Stomach (tissue), 8 donors: ENCODE measurements at regions not wholly inside any gene's neighbourhood (a gene's known extent, or its start where the extent isn't known, plus 50 kb on each side); places are given as distances from the start of the nearest gene placed in this dataset.

ENCODE experiments used
- DNase-seq, 2 donors: peaks; one replicate each; pipeline versions ENCODE4 v3.0.0 to v3.0.0-alpha.2; 2013 to 2019
- H3K27ac ChIP-seq, 5 donors: fragments of 200-600 bp in 4 of 5; sonication (generic) in 4 of 5; one replicate each; pipeline ENCODE4 v1.5.1; 2013 to 2019; ENCODE audit warnings: mild to moderate bottlenecking in 1 of 5, moderate library complexity in 1 of 5
- H3K27me3 ChIP-seq, 3 donors: fragments of 200-600 bp; sonication (generic); one replicate each; pipeline ENCODE4 v1.5.1; 2017 to 2019; ENCODE audit warnings: mixed run types in 1 of 3
- H3K36me3 ChIP-seq, 4 donors: fragments of 200-600 bp; sonication (generic); 1 replicate in 3 of 4; 2 replicates in 1 of 4; pipeline ENCODE4 v1.5.1; 2016 to 2019
- H3K4me1 ChIP-seq, 4 donors: fragments of 200-600 bp; sonication (generic); one replicate each; pipeline ENCODE4 v1.5.1; 2016 to 2019
- H3K4me3 ChIP-seq, 4 donors: fragments of 200-600 bp; sonication (generic) in 3 of 4; one replicate each; pipeline ENCODE4 v1.5.1; 2016 to 2019; ENCODE audit warnings: mild to moderate bottlenecking in 1 of 4
- H3K9me3 ChIP-seq, 4 donors: fragments of 200-600 bp; sonication (generic); one replicate each; pipeline ENCODE4 v1.5.1; 2016 to 2019
- EP300 ChIP-seq: sonication (generic); formaldehyde crosslinking; IDR thresholded peaks from one replicate; pipeline ENCODE4 v1.6.1; 2017; ENCODE audit warnings: antibody characterized with exemption
- POLR2A ChIP-seq, 4 donors: fragments of 450-650 bp; IDR thresholded peaks; one replicate each; pipeline ENCODE4 v1.6.1; 2016; ENCODE audit warnings: antibody characterized with exemption in 4 of 4, control low read depth in 2 of 4, mild to moderate bottlenecking in 1 of 4, moderate library complexity in 1 of 4
- POLR2AphosphoS5 ChIP-seq, 3 donors: sonication (generic); formaldehyde crosslinking; IDR thresholded peaks; one replicate each; pipeline ENCODE4 v1.6.1; 2016; ENCODE audit warnings: antibody characterized with exemption in 3 of 3
- WGBS, 5 donors: extraction: QIAGEN DNeasy Blood & Tissue Kit in 3 of 5; methylation state at CpG; one replicate each; pipeline versions ENCODE4 v1.1.5 to v1.1.7; 2013 to 2018; 5-methylcytosine and 5-hydroxymethylcytosine counted together
- intact Hi-C: fragments of 100-400 bp; cut with DNase I; formaldehyde crosslinking; loops from one replicate; pipeline ENCODE4 v1.15.1; 2023; ENCODE audit warnings: low total_unique reads
- TF ChIP-seq, protein P1 (sequence below), 7 experiments: fragments of 450-650 bp in 4 of 7; fragments of 200-600 bp in 3 of 7; sonication (generic) in 3 of 7; IDR thresholded peaks; one replicate each; pipeline ENCODE4 v1.5.1; 2016 to 2019; ENCODE audit warnings: antibody characterized with exemption in 7 of 7, control low read depth in 2 of 7, mild to moderate bottlenecking in 1 of 7
- donor health status: healthy with polysubstance abuse.
- donor health status: Bipolar disorder and iron deficiency.
- donor health status: healthy.

DNA sequence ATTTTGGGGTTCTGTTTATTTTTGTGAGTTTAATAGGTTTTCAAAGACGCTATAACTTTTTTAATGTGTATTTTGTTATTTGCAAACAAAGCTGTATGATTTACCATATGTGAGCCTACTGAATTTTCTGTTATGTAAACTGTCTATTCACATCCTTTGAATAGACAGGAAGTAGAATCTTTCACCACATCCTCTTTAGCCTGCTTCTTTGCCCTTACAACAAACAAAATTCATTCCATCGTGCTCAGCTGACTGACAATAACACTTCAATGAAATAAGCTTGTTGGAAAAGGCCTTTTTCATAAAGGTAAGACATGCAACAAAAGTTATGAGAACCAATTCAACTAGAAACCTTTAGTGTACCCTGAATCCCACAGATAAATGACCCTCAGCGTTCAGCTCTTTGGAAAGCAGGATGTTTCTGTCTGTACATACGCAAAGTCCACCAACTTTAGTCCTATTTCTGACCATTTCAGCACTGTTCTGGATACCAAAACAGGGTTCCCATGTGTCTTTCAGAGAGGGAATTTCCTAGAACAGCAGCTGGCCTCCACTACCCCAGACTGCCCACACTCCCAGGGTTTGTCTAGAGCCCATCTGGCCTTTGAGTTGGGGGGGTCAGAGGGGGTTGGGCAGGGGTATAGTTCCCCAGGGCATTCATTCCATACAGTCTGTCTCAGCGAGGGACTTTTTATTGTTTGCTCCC is 71.3 kb downstream of the DUSP6 start:
- intact Hi-C loops, result no loop called here
- H3K27me3 ChIP-seq, result no peaks in the 10 kb centered on the region
- DNase-seq, result peak in 1 of 2 donors; percentile 58
- peaks cover 0 to 15% (median 0%) of the 10 kb centered on the region in 4 donors for H3K4me1 ChIP-seq
- H3K4me3 ChIP-seq, result no peak overlapping the region
- WGBS, 5 donors, result 44 to 51% (median 49%) methylated on average over 5 of the region's 5 CpGs
- peak overlapping the region in 3 of 5 donors; percentile 45 to 65 (median 59) for H3K27ac ChIP-seq
- TF ChIP-seq POLR2AphosphoS5 (IDR thresholded peaks at IDR 0.05), result no peak
- no peak for TF ChIP-seq POLR2A (IDR thresholded peaks at IDR 0.05)
- TF ChIP-seq EP300, result no peak
- TF ChIP-seq, protein P1, sequence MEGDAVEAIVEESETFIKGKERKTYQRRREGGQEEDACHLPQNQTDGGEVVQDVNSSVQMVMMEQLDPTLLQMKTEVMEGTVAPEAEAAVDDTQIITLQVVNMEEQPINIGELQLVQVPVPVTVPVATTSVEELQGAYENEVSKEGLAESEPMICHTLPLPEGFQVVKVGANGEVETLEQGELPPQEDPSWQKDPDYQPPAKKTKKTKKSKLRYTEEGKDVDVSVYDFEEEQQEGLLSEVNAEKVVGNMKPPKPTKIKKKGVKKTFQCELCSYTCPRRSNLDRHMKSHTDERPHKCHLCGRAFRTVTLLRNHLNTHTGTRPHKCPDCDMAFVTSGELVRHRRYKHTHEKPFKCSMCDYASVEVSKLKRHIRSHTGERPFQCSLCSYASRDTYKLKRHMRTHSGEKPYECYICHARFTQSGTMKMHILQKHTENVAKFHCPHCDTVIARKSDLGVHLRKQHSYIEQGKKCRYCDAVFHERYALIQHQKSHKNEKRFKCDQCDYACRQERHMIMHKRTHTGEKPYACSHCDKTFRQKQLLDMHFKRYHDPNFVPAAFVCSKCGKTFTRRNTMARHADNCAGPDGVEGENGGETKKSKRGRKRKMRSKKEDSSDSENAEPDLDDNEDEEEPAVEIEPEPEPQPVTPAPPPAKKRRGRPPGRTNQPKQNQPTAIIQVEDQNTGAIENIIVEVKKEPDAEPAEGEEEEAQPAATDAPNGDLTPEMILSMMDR (IDR thresholded peaks at IDR 0.05), result no peak
- no peaks in the 10 kb centered on the region for H3K36me3 ChIP-seq
- H3K9me3 ChIP-seq, result no peaks in the 10 kb centered on the region

DNA sequence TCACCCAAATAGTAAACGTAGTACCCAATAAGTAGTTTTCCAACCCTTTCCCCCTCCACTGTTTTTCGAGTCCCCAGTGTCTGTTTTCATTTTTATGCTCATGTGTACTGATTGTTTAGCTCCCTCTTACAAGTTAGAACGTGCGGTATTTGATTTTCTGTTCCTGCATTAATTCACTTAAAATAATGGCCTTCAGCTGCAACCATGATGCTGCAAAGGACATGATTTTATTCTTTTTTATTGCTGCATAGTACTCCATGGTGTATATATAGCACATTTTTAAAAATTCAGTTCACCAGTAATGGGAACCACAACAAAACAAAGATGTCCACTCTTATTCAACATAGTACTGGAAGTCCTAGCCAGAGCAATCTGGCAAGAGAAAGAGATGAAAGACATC is 72.8 kb downstream of the DUSP6 start:
- intact Hi-C loops, result no loop called here
- H3K27ac ChIP-seq, result no peak overlapping the region
- DNase-seq, result no peak
- whole genome bisulfite sequencing, 5 donors, result 82 to 96% (median 92%) methylated on average over 4 of the region's 4 CpGs
- no peaks in the 10 kb centered on the region for H3K9me3 ChIP-seq
- no peaks in the 10 kb centered on the region for H3K27me3 ChIP-seq
- no peak for TF ChIP-seq POLR2AphosphoS5 (IDR thresholded peaks at IDR 0.05)
- no peak for TF ChIP-seq EP300
- TF ChIP-seq, protein P1 (IDR thresholded peaks at IDR 0.05), result no peak
- TF ChIP-seq POLR2A (IDR thresholded peaks at IDR 0.05), result no peak
- peaks cover 0 to 15% (median 0%) of the 10 kb centered on the region in 4 donors for H3K4me1 ChIP-seq
- no peaks in the 10 kb centered on the region for H3K36me3 ChIP-seq
- H3K4me3 ChIP-seq, result no peak overlapping the region

DNA sequence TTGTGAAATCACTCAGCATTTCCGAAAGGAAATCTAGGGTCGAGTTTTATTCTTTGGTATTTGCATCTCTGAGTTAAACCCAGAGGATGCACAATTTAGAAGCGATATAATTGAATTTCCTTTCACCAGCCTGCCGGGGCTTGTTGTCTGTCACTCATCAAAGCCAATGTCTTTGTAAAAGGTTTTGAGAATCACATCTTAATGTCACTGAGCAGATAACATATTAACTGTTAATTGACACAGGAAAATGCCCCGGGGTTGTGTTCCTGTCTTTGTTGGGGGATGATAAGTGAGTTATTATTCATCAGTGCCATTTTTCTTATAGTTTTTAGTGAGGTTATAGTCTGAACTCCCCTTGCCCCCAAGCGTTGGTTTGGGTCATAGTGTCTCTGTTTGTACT is 73.4 kb downstream of the DUSP6 start:
- no peak for DNase-seq
- TF ChIP-seq, protein P1 (IDR thresholded peaks at IDR 0.05), result no peak
- TF ChIP-seq POLR2A (IDR thresholded peaks at IDR 0.05) (no peak), EP300 (no peak), POLR2AphosphoS5 (IDR thresholded peaks at IDR 0.05) (no peak)
- no peak overlapping the region for H3K27ac ChIP-seq
- intact Hi-C loops, result no loop called here
- 78 to 85% (median 79%) methylated on average over 6 of the region's 6 CpGs for WGBS, 5 donors
- peaks cover 0 to 15% (median 0%) of the 10 kb centered on the region in 4 donors for H3K4me1 ChIP-seq
- no peaks in the 10 kb centered on the region for H3K36me3 ChIP-seq
- H3K27me3 ChIP-seq, result no peaks in the 10 kb centered on the region
- no peaks in the 10 kb centered on the region for H3K9me3 ChIP-seq
- no peak overlapping the region for H3K4me3 ChIP-seq

DNA sequence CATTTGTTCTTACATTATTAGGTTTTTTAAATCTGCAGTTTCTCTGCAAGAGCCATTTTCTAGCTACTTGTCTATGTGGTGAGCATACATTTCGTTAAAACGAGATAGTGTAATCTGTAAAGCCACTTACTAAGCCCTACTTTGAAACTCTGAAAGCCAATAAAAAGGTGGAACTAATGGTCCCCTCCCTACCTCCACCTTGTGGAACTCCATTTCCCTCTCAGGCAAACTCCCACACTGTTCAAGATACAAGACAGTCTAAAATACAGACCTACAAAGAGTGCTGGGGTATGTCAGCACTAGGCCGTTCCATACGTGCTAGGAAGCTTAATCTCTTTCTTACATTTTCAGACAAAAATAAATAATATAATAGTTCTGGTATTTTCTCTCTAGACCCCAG is 74.1 kb downstream of the DUSP6 start:
- Histone ChIP-seq H3K36me3 (no peaks in the 10 kb centered on the region), H3K9me3 (no peaks in the 10 kb centered on the region), H3K27me3 (no peaks in the 10 kb centered on the region), H3K4me1 (peaks cover 0 to 15% (median 0%) of the 10 kb centered on the region in 4 donors), H3K4me3 (no peak overlapping the region), H3K27ac (no peak overlapping the region)
- TF ChIP-seq POLR2AphosphoS5 (IDR thresholded peaks at IDR 0.05) (no peak), EP300 (no peak), POLR2A (IDR thresholded peaks at IDR 0.05) (no peak)
- TF ChIP-seq, protein P1 (IDR thresholded peaks at IDR 0.05), result no peak
- WGBS, 5 donors, result 87 to 97% (median 92%) methylated on average over 4 of the region's 4 CpGs
- intact Hi-C loops, result no loop called here
- no peak for DNase-seq
